ENCODE measurements at regions not wholly inside any gene's neighbourhood (a gene's known extent, or its start where the extent isn't known, plus 50 kb on each side); places are given as distances from the start of the nearest gene placed in this dataset.
"Not testable (repeated sequence)": the region's sequence is repeated elsewhere in the genome, so short reads cannot be mapped to it uniquely, and the experiment has no call there.

DNA sequence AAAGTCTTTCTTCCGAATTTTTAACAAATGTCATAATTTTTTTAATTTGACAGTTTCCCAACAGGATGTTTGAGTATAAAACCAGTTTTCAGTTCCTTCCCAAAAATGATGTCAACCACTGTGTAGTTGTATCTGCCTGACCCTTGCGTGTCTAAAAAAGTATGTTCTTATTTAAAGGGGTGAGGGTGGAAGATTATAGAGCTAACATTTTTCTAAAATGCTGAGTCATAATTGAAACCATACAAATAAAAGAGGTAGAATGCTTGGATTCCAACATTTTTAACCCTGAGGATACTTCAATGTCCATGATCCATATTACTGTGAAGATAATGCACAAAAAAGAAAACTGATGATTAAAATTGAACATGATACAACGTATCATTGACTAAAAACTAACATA, 1388.8 kb downstream of the UQCRFS1 start:
- no peaks in the 10 kb centered on the region for H3K27me3 ChIP-seq (ENCODE audit: insufficient read depth, low read length, poor library complexity)
- no peak overlapping the region for H3K4me2 ChIP-seq (ENCODE audit: low read length)
- H2AK5ac ChIP-seq (ENCODE audit: low read length) = no peak overlapping the region
- no peaks in the 10 kb centered on the region for H3K79me1 ChIP-seq (ENCODE audit: low read length)
- H3K4ac ChIP-seq (ENCODE audit: low read depth, low read length) = no peak overlapping the region
- H3K79me2 ChIP-seq (ENCODE audit: control insufficient read depth, insufficient read depth, low read length) = no peaks in the 10 kb centered on the region
- H3K4me3 ChIP-seq (ENCODE audit: low read length) = no peak overlapping the region
- H4K5ac ChIP-seq (ENCODE audit: low read length) = no peak overlapping the region
- no peak overlapping the region for H3K9ac ChIP-seq (ENCODE audit: low read length)
- H3K56ac ChIP-seq (ENCODE audit: low read length) = no peak overlapping the region
- no peak overlapping the region for H3K23ac ChIP-seq (ENCODE audit: low read length)
- no peaks in the 10 kb centered on the region for H3K4me1 ChIP-seq (ENCODE audit: control insufficient read depth, low read depth, low read length)
- DNase-seq = no peak
- H3K18ac ChIP-seq (ENCODE audit: low read length) = no peak overlapping the region
- no peak overlapping the region for H2BK5ac ChIP-seq (ENCODE audit: low read length)
- no peak overlapping the region for H2BK15ac ChIP-seq (replicated peaks; ENCODE audit: low read depth)
- no peak overlapping the region for H4K8ac ChIP-seq (ENCODE audit: low read depth, low read length)
- H2BK120ac ChIP-seq (ENCODE audit: low read depth, low read length) = no peak overlapping the region
- no peak overlapping the region for H3K27ac ChIP-seq (ENCODE audit: low read depth, low read length)
- no peaks in the 10 kb centered on the region for H3K36me3 ChIP-seq (ENCODE audit: control insufficient read depth, insufficient read depth, low read length)
- WGBS (ENCODE audit: extremely low coverage, insufficient coverage, low lambda C conversion rate) = no CpG with 5 or more reads among the region's 3 CpGs

DNA sequence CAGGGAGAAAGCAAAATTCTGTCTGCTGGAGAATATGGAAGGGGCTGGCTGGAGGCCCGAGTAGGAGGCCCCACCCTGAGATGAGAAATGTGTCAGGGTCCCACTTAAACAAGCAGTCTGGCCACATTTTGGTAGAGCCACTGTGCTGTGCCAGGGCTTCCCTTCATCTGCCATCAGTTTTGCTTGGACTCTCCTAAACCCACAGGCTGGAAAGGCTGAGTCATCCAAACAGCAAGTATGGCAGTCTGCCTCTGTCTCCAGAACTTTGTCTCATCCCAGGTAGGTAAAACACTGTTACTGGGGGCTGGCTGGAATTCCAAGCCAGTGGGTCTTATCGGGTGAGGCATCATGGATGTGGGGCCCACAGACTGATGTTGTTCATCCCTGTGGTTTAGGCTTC, 1390.6 kb downstream of the UQCRFS1 start:
- no peak overlapping the region for H3K4me2 ChIP-seq (ENCODE audit: low read length)
- H2BK5ac ChIP-seq (ENCODE audit: low read length) = no peak overlapping the region
- H3K4ac ChIP-seq (ENCODE audit: low read depth, low read length) = no peak overlapping the region
- H2BK120ac ChIP-seq (ENCODE audit: low read depth, low read length) = no peak overlapping the region
- no peak for DNase-seq
- H3K79me2 ChIP-seq (ENCODE audit: control insufficient read depth, insufficient read depth, low read length) = no peaks in the 10 kb centered on the region
- no peak overlapping the region for H3K9ac ChIP-seq (ENCODE audit: low read length)
- no peak overlapping the region for H2BK15ac ChIP-seq (replicated peaks; ENCODE audit: low read depth)
- WGBS (ENCODE audit: extremely low coverage, insufficient coverage, low lambda C conversion rate) = no CpG with 5 or more reads among the region's 2 CpGs
- H3K27me3 ChIP-seq (ENCODE audit: insufficient read depth, low read length, poor library complexity) = no peaks in the 10 kb centered on the region
- no peak overlapping the region for H3K27ac ChIP-seq (ENCODE audit: low read depth, low read length)
- no peaks in the 10 kb centered on the region for H3K36me3 ChIP-seq (ENCODE audit: control insufficient read depth, insufficient read depth, low read length)
- H3K79me1 ChIP-seq (ENCODE audit: low read length) = no peaks in the 10 kb centered on the region
- H3K23ac ChIP-seq (ENCODE audit: low read length) = no peak overlapping the region
- H3K4me1 ChIP-seq (ENCODE audit: control insufficient read depth, low read depth, low read length) = no peaks in the 10 kb centered on the region
- no peak overlapping the region for H4K5ac ChIP-seq (ENCODE audit: low read length)
- H3K56ac ChIP-seq (ENCODE audit: low read length) = no peak overlapping the region
- H3K4me3 ChIP-seq (ENCODE audit: low read length) = no peak overlapping the region
- H3K18ac ChIP-seq (ENCODE audit: low read length) = no peak overlapping the region
- H2AK5ac ChIP-seq (ENCODE audit: low read length) = no peak overlapping the region
- no peak overlapping the region for H4K8ac ChIP-seq (ENCODE audit: low read depth, low read length)

DNA sequence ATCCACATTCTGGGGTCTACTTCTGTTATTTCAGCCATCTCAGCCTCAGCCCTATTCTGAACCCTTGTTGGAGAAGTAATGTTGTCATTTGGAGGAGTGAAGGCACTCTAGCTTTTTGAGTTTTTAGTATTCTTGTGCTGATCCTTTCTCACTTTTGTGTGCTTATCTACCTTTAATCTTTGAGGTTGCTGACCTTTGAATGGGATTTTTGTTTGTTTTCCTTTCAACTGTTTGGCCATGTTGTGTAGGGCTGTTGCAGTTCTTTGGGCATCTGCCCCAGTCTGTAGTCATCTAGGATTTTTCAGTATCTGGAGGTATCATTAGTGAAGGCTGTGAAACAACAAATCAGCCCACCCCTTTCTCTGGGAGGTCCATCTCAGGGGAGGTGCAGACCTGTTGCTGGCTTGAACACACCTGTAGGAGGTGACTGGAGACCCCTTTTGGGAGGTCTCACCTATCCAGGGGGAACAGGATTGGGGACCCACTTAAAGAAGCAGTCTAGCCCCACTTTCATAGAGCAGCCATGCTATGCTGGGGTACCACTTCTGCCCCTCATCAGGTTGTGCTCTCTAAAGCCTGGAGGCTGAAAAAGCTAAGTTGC, 1391.4 kb downstream of the UQCRFS1 start:
- no peak overlapping the region for H3K4me3 ChIP-seq (ENCODE audit: low read length)
- H4K5ac ChIP-seq (ENCODE audit: low read length) = no peak overlapping the region
- H3K79me1 ChIP-seq (ENCODE audit: low read length) = no peaks in the 10 kb centered on the region
- no peak overlapping the region for H3K56ac ChIP-seq (ENCODE audit: low read length)
- H3K18ac ChIP-seq (ENCODE audit: low read length) = no peak overlapping the region
- no peak overlapping the region for H2BK5ac ChIP-seq (ENCODE audit: low read length)
- no peak overlapping the region for H2AK5ac ChIP-seq (ENCODE audit: low read length)
- H3K4ac ChIP-seq (ENCODE audit: low read depth, low read length) = no peak overlapping the region
- H3K9ac ChIP-seq (ENCODE audit: low read length) = no peak overlapping the region
- no peaks in the 10 kb centered on the region for H3K36me3 ChIP-seq (ENCODE audit: control insufficient read depth, insufficient read depth, low read length)
- DNase-seq = no peak
- no peak overlapping the region for H2BK120ac ChIP-seq (ENCODE audit: low read depth, low read length)
- H3K4me1 ChIP-seq (ENCODE audit: control insufficient read depth, low read depth, low read length) = no peaks in the 10 kb centered on the region
- H3K27me3 ChIP-seq (ENCODE audit: insufficient read depth, low read length, poor library complexity) = no peaks in the 10 kb centered on the region
- no peak overlapping the region for H4K8ac ChIP-seq (ENCODE audit: low read depth, low read length)
- no peaks in the 10 kb centered on the region for H3K79me2 ChIP-seq (ENCODE audit: control insufficient read depth, insufficient read depth, low read length)
- no peak overlapping the region for H3K23ac ChIP-seq (ENCODE audit: low read length)
- no peak overlapping the region for H3K27ac ChIP-seq (ENCODE audit: low read depth, low read length)
- H3K4me2 ChIP-seq (ENCODE audit: low read length) = no peak overlapping the region
- no peak overlapping the region for H2BK15ac ChIP-seq (replicated peaks; ENCODE audit: low read depth)

DNA sequence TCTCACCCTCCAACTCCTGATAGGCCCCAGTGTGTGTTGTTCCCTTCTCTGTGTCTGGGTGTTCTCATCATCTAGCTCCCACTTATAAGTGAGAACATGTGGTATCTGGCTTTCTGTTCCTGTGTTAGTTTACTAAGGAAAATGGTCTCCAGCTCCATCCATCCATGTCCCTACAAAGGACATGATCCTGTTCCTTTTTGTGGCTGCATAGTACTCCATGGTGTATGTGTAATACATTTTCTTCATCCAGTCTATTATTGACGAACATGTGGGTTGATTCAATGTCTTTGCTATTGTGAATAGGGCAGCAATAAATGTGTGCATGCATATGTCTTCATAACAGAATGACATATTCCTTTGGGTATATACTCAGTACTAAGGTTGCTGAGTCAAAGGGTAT, 1397.0 kb downstream of the UQCRFS1 start:
- H4K5ac ChIP-seq (ENCODE audit: low read length) = no peak overlapping the region
- no peak overlapping the region for H3K23ac ChIP-seq (ENCODE audit: low read length)
- H2BK120ac ChIP-seq (ENCODE audit: low read depth, low read length) = no peak overlapping the region
- H3K36me3 ChIP-seq (ENCODE audit: control insufficient read depth, insufficient read depth, low read length) = no peaks in the 10 kb centered on the region
- H2BK15ac ChIP-seq (replicated peaks; ENCODE audit: low read depth) = no peak overlapping the region
- no peak overlapping the region for H3K56ac ChIP-seq (ENCODE audit: low read length)
- H3K4me2 ChIP-seq (ENCODE audit: low read length) = no peak overlapping the region
- H4K8ac ChIP-seq (ENCODE audit: low read depth, low read length) = no peak overlapping the region
- no peak overlapping the region for H2BK5ac ChIP-seq (ENCODE audit: low read length)
- H3K79me1 ChIP-seq (ENCODE audit: low read length) = no peaks in the 10 kb centered on the region
- H3K27me3 ChIP-seq (ENCODE audit: insufficient read depth, low read length, poor library complexity) = no peaks in the 10 kb centered on the region
- no CpG with 5 or more reads among the region's 1 CpG for WGBS (ENCODE audit: extremely low coverage, insufficient coverage, low lambda C conversion rate)
- no peak for DNase-seq
- no peak overlapping the region for H3K27ac ChIP-seq (ENCODE audit: low read depth, low read length)
- no peak overlapping the region for H3K18ac ChIP-seq (ENCODE audit: low read length)
- H3K9ac ChIP-seq (ENCODE audit: low read length) = no peak overlapping the region
- no peaks in the 10 kb centered on the region for H3K4me1 ChIP-seq (ENCODE audit: control insufficient read depth, low read depth, low read length)
- H2AK5ac ChIP-seq (ENCODE audit: low read length) = no peak overlapping the region
- H3K79me2 ChIP-seq (ENCODE audit: control insufficient read depth, insufficient read depth, low read length) = no peaks in the 10 kb centered on the region
- no peak overlapping the region for H3K4ac ChIP-seq (ENCODE audit: low read depth, low read length)
- no peak overlapping the region for H3K4me3 ChIP-seq (ENCODE audit: low read length)

DNA sequence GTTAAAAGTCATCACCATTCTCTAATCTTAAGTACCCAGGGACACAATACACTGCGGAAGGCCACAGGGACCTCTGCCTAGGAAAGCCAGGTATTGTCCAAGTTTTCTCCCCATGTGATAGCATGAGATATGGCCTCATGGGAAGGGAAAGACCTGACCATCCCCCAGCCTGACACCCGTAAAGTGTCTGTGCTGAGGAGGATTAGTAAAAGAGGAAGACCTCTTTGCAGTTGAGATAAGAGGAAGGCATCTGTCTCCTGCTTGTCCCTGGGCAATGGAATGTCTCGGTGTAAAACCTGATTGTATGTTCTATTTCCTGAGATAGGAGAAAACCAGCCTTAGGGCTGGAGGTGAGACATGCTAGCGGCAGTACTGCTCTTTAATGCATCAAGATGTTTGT, 1398.1 kb downstream of the UQCRFS1 start:
- peak; percentile 5 for DNase-seq
- not testable (repeated sequence) for H3K4me3 ChIP-seq (ENCODE audit: low read length); H3K4me1 ChIP-seq (ENCODE audit: control insufficient read depth, low read depth, low read length); H2AK5ac ChIP-seq (ENCODE audit: low read length); H3K4me2 ChIP-seq (ENCODE audit: low read length); H4K8ac ChIP-seq (ENCODE audit: low read depth, low read length); H3K9ac ChIP-seq (ENCODE audit: low read length); H4K5ac ChIP-seq (ENCODE audit: low read length); H2BK5ac ChIP-seq (ENCODE audit: low read length); H3K56ac ChIP-seq (ENCODE audit: low read length); H3K4ac ChIP-seq (ENCODE audit: low read depth, low read length); H3K27me3 ChIP-seq (ENCODE audit: insufficient read depth, low read length, poor library complexity); H3K18ac ChIP-seq (ENCODE audit: low read length); H3K79me2 ChIP-seq (ENCODE audit: control insufficient read depth, insufficient read depth, low read length); H3K36me3 ChIP-seq (ENCODE audit: control insufficient read depth, insufficient read depth, low read length); H3K27ac ChIP-seq (ENCODE audit: low read depth, low read length); H2BK120ac ChIP-seq (ENCODE audit: low read depth, low read length); H2BK15ac ChIP-seq (replicated peaks; ENCODE audit: low read depth); H3K79me1 ChIP-seq (ENCODE audit: low read length); H3K23ac ChIP-seq (ENCODE audit: low read length)
- no CpG with 5 or more reads among the region's 4 CpGs for WGBS (ENCODE audit: extremely low coverage, insufficient coverage, low lambda C conversion rate)

DNA sequence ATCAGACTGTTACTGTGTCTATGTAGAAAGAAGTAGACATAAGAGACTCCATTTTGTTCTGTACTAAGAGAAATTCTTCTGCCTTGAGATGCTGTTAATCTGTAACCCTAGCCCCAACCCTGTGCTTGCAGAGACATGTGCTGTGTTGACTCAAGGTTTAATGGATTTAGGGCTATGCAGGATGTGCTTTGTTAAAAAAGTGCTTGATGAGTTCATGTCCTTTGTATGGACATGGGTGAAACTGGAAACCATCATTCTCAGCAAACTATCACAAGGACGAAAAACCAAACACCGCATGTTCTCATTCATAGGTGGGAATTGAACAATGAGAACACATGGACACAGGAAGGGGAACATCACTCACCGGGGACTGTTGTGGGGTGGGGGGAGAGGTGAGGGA, 1398.7 kb downstream of the UQCRFS1 start:
- not testable (repeated sequence) for H3K27ac ChIP-seq (ENCODE audit: low read depth, low read length); H2BK5ac ChIP-seq (ENCODE audit: low read length); H3K9ac ChIP-seq (ENCODE audit: low read length); H2AK5ac ChIP-seq (ENCODE audit: low read length); H4K5ac ChIP-seq (ENCODE audit: low read length); H3K4me3 ChIP-seq (ENCODE audit: low read length); H3K18ac ChIP-seq (ENCODE audit: low read length); H3K4me2 ChIP-seq (ENCODE audit: low read length); H3K79me1 ChIP-seq (ENCODE audit: low read length); H3K4ac ChIP-seq (ENCODE audit: low read depth, low read length); H2BK120ac ChIP-seq (ENCODE audit: low read depth, low read length); H4K8ac ChIP-seq (ENCODE audit: low read depth, low read length); DNase-seq; H3K79me2 ChIP-seq (ENCODE audit: control insufficient read depth, insufficient read depth, low read length); H3K23ac ChIP-seq (ENCODE audit: low read length); H3K27me3 ChIP-seq (ENCODE audit: insufficient read depth, low read length, poor library complexity); H3K4me1 ChIP-seq (ENCODE audit: control insufficient read depth, low read depth, low read length); H3K56ac ChIP-seq (ENCODE audit: low read length); H3K36me3 ChIP-seq (ENCODE audit: control insufficient read depth, insufficient read depth, low read length); H2BK15ac ChIP-seq (replicated peaks; ENCODE audit: low read depth)
- no CpG with 5 or more reads among the region's 3 CpGs for WGBS (ENCODE audit: extremely low coverage, insufficient coverage, low lambda C conversion rate)

All from mesendoderm (in vitro differentiated cells).